ENCODE measurements at regions not wholly inside any gene's neighbourhood (a gene's known extent, or its start where the extent isn't known, plus 50 kb on each side); places are given as distances from the start of the nearest gene placed in this dataset.
"Not testable (repeated sequence)": the region's sequence is repeated elsewhere in the genome, so short reads cannot be mapped to it uniquely, and the experiment has no call there.

GRCh38 chr9:85202596-85202995, 533.1 kb downstream of the NTRK2 start:
- DNase-seq (ENCODE audit: low read depth): no peak

GRCh38 chr9:85200726-85201404, 531.3 kb downstream of the NTRK2 start:
- DNase-seq (ENCODE audit: low read depth): no peak

GRCh38 chr9:85199866-85200495, 530.5 kb downstream of the NTRK2 start:
- DNase-seq (ENCODE audit: low read depth): no peak

GRCh38 chr9:85192750-85193149, 523.2 kb downstream of the NTRK2 start:
- DNase-seq (ENCODE audit: low read depth): no peak

DNA sequence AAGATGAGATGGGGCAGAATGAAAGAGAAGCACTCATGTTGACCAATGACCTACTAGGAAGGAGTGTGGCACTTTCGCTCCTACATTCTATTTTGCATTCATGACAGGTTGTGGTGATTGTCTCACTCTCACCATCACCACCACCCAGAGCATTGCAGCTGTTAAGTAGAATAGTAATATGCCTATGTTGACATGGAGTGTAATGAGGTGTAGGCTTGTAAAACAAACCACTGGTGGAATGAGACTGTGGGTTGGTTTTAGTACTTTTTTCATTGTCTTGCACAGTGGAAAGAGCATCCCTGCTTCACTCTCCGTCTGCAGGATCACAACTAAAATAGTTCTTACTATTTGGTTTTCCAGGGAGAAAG, 516.7 kb downstream of the NTRK2 start:
- DNase-seq (ENCODE audit: low read depth): no peak

DNA sequence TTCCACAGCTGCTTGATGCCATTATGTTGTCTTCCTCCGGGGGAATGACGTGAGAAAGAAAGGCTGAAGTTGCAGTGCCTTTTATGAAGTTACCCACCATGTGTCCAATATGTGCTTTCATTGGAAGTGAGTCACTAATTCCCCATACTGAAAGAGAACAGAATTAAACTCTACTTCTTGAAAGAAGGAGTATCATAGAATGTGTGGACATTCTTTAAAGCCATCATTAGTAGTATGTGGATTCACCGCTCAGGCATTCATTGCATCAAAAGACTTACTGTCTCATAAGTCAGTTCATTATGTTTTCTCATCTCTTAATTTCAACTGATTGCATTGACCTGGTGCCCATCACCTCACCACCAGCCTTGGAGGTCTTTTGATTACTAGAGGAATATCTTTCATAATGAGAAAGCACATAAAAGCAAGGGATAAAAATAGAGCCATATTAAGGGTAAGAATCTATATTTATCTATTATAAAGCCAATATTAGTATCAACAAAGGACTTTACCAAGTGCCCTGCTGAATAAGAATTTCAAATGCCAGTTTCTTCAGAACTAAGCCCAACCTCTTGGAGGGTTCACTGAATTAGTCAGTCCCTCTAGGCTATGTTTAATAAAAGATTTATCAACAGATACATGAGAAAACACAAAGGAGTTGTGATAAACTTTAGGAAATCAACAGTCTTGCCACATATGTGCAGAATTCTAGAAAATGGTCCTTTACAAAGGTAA, 516.1 kb downstream of the NTRK2 start:
- DNase-seq (ENCODE audit: low read depth): no peak

- no peak for DNase-seq (ENCODE audit: low read depth)
Observed at GRCh38 chr9:85182383-85182782, 512.9 kb downstream of the NTRK2 start.

- DNase-seq (ENCODE audit: low read depth): no peak
Observed at GRCh38 chr9:85178474-85178873, 508.9 kb downstream of the NTRK2 start.

DNA sequence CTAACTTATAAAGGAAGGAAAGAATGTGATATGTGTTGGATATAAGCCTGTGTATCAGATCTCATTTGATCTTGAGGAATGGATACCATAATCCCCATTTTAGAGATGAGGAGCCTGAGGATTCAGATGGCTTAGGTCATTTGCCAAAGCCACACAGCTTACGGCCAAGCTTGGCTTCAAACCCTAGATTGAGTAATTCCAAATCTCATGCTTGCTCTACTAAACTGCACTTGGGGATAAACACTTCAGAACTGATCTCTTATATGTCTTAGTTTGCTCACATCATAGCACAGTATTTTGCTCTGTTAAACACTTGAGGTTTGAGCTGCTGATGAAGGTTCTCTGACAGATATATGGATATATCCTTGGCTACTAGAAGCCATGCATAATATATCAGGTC, 504.4 kb downstream of the NTRK2 start:
- DNase-seq (ENCODE audit: low read depth): no peak

- no peak for DNase-seq (ENCODE audit: low read depth)
Observed at GRCh38 chr9:85172001-85172978, 502.8 kb downstream of the NTRK2 start.

DNA sequence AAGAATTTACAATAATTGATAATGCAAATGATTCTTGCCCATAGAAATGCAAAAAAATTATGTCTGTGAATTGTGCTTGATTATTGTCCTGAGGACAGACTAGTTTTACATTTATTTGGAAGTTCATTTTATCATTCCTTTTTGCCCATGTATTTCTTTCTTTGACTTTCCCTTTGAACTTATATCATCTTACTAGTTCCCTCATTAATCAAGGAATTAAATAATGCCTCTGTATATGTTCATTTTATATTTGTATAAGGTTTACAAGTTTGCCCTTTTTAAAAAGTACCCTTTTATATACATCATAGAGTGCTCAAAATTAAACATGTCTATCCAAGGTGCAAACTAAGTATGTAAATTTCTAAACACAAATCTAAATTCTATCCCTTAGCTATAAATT, 501.6 kb downstream of the NTRK2 start:
- DNase-seq (ENCODE audit: low read depth): no peak

- DNase-seq (ENCODE audit: low read depth): no peak
Observed at GRCh38 chr9:85168412-85168811, 498.9 kb downstream of the NTRK2 start.

DNA sequence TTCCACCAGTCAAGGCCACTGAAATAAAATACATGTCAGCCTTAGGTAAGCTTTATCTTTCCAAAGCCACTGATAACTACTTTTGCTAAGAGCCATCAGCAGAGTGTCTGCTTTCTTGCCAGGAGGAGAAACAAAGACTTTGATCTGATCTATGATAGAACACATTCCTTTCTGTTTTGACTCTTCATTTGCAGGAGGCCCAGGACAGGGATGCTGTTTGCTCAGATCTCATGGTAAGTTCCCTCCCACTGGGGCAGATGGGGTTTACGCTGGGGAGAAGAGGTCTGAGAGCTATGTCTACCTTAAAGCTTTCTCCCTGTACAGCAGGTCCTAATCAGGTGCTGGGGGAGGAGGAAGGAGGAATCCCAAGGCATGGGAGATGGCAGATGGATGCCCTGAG, 497.6 kb downstream of the NTRK2 start:
- no peak for DNase-seq (ENCODE audit: low read depth)

- no peak for DNase-seq (ENCODE audit: low read depth)
Observed at GRCh38 chr9:85163825-85164224, 494.3 kb downstream of the NTRK2 start.

DNA sequence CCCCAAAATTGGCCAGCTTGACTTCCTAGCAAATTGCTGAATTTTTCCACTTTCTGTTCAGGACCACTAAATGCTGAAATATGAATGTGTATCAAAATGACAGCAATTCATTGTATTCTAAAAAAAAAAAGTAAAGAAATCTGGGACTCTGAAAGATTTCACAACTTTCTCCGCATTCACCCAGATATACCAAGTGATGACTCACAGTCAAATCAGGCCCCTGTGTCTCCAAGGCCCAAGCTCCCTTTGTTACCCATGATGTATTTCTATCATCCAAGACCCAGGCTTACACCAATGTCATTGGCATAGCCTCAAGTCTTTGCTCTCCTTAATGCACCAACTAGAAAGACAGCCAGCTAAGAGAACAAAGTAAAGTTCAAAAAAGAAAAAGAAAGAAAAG, 493.9 kb downstream of the NTRK2 start:
- no peak for DNase-seq (ENCODE audit: low read depth)

GRCh38 chr9:85162822-85163221, 493.3 kb downstream of the NTRK2 start:
- no peak for DNase-seq (ENCODE audit: low read depth)

DNA sequence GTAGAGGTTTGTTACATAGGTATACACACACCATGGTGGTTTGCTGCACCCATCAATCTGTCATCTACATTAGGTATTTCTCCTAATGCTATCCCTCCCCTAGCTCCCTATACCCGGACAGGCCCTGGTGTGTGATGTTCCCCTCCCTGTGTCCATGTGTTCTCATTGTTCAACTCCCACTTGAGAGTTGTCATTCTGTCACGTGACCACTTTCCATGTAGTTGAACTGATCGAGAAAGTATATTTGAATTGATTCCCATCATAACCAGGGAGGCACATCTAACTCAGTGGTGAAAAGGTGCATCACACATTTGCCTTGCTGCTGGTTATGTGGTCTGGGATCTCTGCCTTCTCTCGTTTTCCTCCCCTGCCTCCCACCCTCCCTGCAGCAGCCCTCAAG, 491.4 kb downstream of the NTRK2 start:
- DNase-seq (ENCODE audit: low read depth): not testable (repeated sequence)

- no peak for DNase-seq (ENCODE audit: low read depth)
Observed at GRCh38 chr9:85158512-85158911, 489.0 kb downstream of the NTRK2 start.

GRCh38 chr9:85157772-85158171, 488.2 kb downstream of the NTRK2 start:
- DNase-seq (ENCODE audit: low read depth): no peak

DNA sequence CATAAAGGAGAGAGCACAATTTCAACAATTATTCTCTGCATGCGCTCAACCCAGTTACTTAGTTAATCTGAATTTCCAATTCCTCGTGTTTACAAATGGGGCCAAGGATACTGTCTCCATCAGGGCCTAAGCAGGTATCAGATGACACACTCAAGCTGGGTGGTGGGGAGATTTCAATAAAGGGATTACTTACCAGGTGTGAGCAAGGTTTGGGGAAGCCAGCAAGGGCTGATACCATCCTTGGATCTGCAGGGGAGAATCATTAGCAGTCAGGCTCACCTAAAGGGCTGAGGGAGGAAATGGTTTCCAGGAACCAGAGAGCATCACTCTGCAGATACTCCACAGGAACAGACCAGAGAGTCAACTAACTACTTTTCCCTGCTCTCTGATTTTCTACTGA, 487.1 kb downstream of the NTRK2 start:
- no peak for DNase-seq (ENCODE audit: low read depth)

DNA sequence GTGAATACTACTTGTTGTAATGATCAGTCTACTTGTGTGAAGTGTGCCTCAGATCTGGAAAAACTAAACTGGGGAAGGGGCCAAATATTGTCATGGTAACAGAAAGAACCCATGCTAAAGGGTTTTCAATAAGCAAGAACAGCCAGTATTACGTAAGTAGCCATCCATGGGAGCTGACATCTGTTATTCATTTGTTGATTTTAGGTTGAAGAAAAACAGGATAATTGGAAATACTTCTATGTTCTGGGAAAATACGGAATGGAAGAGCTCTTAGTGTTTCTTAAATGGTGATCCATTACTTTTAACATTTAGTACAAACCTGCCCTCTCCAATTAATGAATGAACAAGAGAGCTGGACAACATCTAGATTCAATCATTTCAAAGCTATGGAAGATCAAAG, 485.8 kb downstream of the NTRK2 start:
- DNase-seq (ENCODE audit: low read depth): no peak

- DNase-seq (ENCODE audit: low read depth): no peak
Observed at GRCh38 chr9:85151741-85152140, 482.2 kb downstream of the NTRK2 start.

Data from CMK (cell line).